Limb (tissue), 2 donors: ENCODE measurements at regions not wholly inside any gene's neighbourhood (a gene's known extent, or its start where the extent isn't known, plus 50 kb on each side); places are given as distances from the start of the nearest gene placed in this dataset.
"Not testable (repeated sequence)": the region's sequence is repeated elsewhere in the genome, so short reads cannot be mapped to it uniquely, and the experiment has no call there.

Source experiments
- DNase-seq, 2 donors: peaks; one replicate each; pipeline ENCODE4 v3.0.0-alpha.2; 2016; ENCODE audit errors: extremely low spot score in 2 of 2

GRCh38 chr4:138449938-138450337, 207.8 kb upstream of the SLC7A11 start:
- DNase-seq, result no peak

GRCh38 chr4:138448169-138448568, 206.0 kb upstream of the SLC7A11 start:
- no peak for DNase-seq

- no peak for DNase-seq
Observed at GRCh38 chr4:138446456-138446855, 204.3 kb upstream of the SLC7A11 start.

GRCh38 chr4:138445098-138445497, 202.9 kb upstream of the SLC7A11 start:
- peak in 1 of 2 donors; percentile 85 for DNase-seq

- no peak for DNase-seq
Observed at GRCh38 chr4:138444260-138444659, 202.1 kb upstream of the SLC7A11 start.

- DNase-seq, result no peak
Observed at GRCh38 chr4:138439143-138439581, 197.0 kb upstream of the SLC7A11 start.

- no peak for DNase-seq
Observed at GRCh38 chr4:138438608-138439007, 196.5 kb upstream of the SLC7A11 start.

GRCh38 chr4:138437263-138437851, 195.2 kb upstream of the SLC7A11 start:
- no peak for DNase-seq

- DNase-seq, result not testable (repeated sequence)
Observed at GRCh38 chr4:138435733-138436132, 193.6 kb upstream of the SLC7A11 start.

- DNase-seq, result not testable (repeated sequence)
Observed at GRCh38 chr4:138435046-138435445, 192.9 kb upstream of the SLC7A11 start.

GRCh38 chr4:138428611-138429010, 186.5 kb upstream of the SLC7A11 start:
- no peak for DNase-seq

- no peak for DNase-seq
Observed at GRCh38 chr4:138426786-138427185, 184.6 kb upstream of the SLC7A11 start.

- no peak for DNase-seq
Observed at GRCh38 chr4:138420471-138420870, 178.3 kb upstream of the SLC7A11 start.

GRCh38 chr4:138414202-138414601, 172.1 kb upstream of the SLC7A11 start:
- DNase-seq, result no peak

- no peak for DNase-seq
Observed at GRCh38 chr4:138413273-138413672, 171.1 kb upstream of the SLC7A11 start.

- DNase-seq, result no peak
Observed at GRCh38 chr4:138412847-138413246, 170.7 kb upstream of the SLC7A11 start.

GRCh38 chr4:138410266-138410665, 168.1 kb upstream of the SLC7A11 start:
- no peak for DNase-seq

- DNase-seq, result no peak
Observed at GRCh38 chr4:138409670-138410069, 167.5 kb upstream of the SLC7A11 start.

GRCh38 chr4:138408758-138409157, 166.6 kb upstream of the SLC7A11 start:
- no peak for DNase-seq

GRCh38 chr4:138407329-138407728, 165.2 kb upstream of the SLC7A11 start:
- no peak for DNase-seq

- peak in 1 of 2 donors; percentile 23 for DNase-seq
Observed at GRCh38 chr4:138406876-138407275, 164.7 kb upstream of the SLC7A11 start.

- no peak for DNase-seq
Observed at GRCh38 chr4:138405934-138406567, 163.9 kb upstream of the SLC7A11 start.

- no peak for DNase-seq
Observed at GRCh38 chr4:138405466-138405891, 163.3 kb upstream of the SLC7A11 start.
